Natural killer cell (primary cell): ENCODE measurements at regions not wholly inside any gene's neighbourhood (a gene's known extent, or its start where the extent isn't known, plus 50 kb on each side); places are given as distances from the start of the nearest gene placed in this dataset.
"Not testable (repeated sequence)": the region's sequence is repeated elsewhere in the genome, so short reads cannot be mapped to it uniquely, and the experiment has no call there.

Experiments used
- ATAC-seq, 3 donors: fragments of 150-1000 bp in 2 of 3; fragments of 200-7000 bp in 1 of 3; cut with Tn5 transposase; 1 replicate in 1 of 3; 2 replicates in 2 of 3; pipeline ENCODE4 v1.10.0; 2021; ENCODE audit warnings: mild to moderate bottlenecking in 2 of 3, moderate library complexity in 2 of 3
- DNase-seq, 2 donors: peaks; one replicate each; pipeline versions ENCODE4 v3.0.0 to v3.0.0-alpha.2; 2013 to 2021; ENCODE audit warnings: mixed read lengths in 1 of 2
- H3K27ac ChIP-seq: one replicate; pipeline ENCODE4 v1.5.1; 2013; ENCODE audit warnings: mild to moderate bottlenecking, low read length
- H3K27me3 ChIP-seq: one replicate; pipeline ENCODE4 v1.6.1; 2013; ENCODE audit warnings: low read length; ENCODE audit not compliant: control insufficient read depth, insufficient read depth
- H3K36me3 ChIP-seq: one replicate; pipeline ENCODE4 v1.6.1; 2013; ENCODE audit warnings: low read length; ENCODE audit not compliant: control insufficient read depth, insufficient read depth
- H3K4me1 ChIP-seq: one replicate; pipeline ENCODE4 v1.6.1; 2013; ENCODE audit warnings: low read length; ENCODE audit not compliant: control insufficient read depth, insufficient read depth
- H3K4me3 ChIP-seq: one replicate; pipeline ENCODE4 v1.5.1; 2013; ENCODE audit warnings: low read length
- H3K9me3 ChIP-seq: one replicate; pipeline ENCODE4 v1.6.1; 2013; ENCODE audit warnings: low read length; ENCODE audit not compliant: control insufficient read depth, insufficient read depth
- H3K27ac Mint-ChIP-seq, 2 donors: one replicate each; pipeline ENCODE4 v1.8.0; 2022; ENCODE audit warnings: mild to moderate bottlenecking in 2 of 2, mixed read lengths in 2 of 2, moderate library complexity in 1 of 2
- H3K27me3 Mint-ChIP-seq, 2 donors: one replicate each; pipeline ENCODE4 v1.8.0; 2022; ENCODE audit warnings: low read depth in 2 of 2, mixed read lengths in 2 of 2
- H3K36me3 Mint-ChIP-seq: one replicate; pipeline ENCODE4 v1.8.0; 2022; ENCODE audit warnings: mixed read lengths
- H3K4me1 Mint-ChIP-seq, 2 donors: one replicate each; pipeline ENCODE4 v1.8.0; 2022; ENCODE audit warnings: mixed read lengths in 2 of 2
- H3K4me3 Mint-ChIP-seq: one replicate; pipeline ENCODE4 v1.8.0; 2022; ENCODE audit warnings: mild to moderate bottlenecking, moderate library complexity, mixed read lengths
- H3K9me3 Mint-ChIP-seq, 2 donors: one replicate each; pipeline ENCODE4 v1.8.0; 2022; ENCODE audit warnings: mixed read lengths in 2 of 2
- CTCF ChIP-seq: fragments of 200-600 bp; IDR thresholded peaks from one replicate; pipeline ENCODE4 v1.8.0; 2022; ENCODE audit warnings: antibody characterized with exemption
- WGBS: methylation state at CpG from one replicate; pipeline ENCODE4 v1.1.7; 2013; ENCODE audit warnings: missing lambda C conversion rate; ENCODE audit not compliant: insufficient coverage; 5-methylcytosine and 5-hydroxymethylcytosine counted together
- intact Hi-C: fragments of 100-400 bp; cut with micrococcal nuclease; formaldehyde crosslinking; loops from one replicate; pipeline ENCODE4 v1.14.2; 2022

DNA sequence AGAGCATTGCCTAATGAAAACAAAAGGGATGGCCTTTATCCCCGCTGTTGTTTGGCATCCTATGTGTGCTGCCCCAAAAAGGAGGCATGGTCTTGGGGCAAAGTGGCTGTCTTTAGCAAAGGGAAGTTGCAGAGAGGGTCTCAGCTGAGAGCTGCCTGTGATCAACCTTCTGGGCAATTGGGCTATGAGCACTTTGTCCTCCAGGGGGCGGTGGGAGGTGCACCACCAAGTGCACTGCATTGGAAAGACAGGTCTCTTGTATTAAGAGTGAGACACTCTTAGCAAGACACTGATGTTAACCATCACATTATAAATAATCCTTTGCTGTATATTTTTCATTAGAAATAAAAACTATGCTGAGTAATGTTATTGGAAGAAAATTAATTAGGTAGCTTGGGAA lies 314.8 kb downstream of the POM121L12 start:
- intact Hi-C loops = no loop called here
- Mint-ChIP-seq H3K4me3 (no peak overlapping the region), H3K27me3 (no peaks in the 10 kb centered on the region), H3K27ac (no peak overlapping the region), H3K36me3 (peaks cover 15% of the 10 kb centered on the region), H3K9me3 (peaks cover 15 to 21% of the 10 kb centered on the region in 2 donors), H3K4me1 (no peaks in the 10 kb centered on the region)
- Histone ChIP-seq H3K9me3 (peaks cover 4% of the 10 kb centered on the region), H3K36me3 (no peaks in the 10 kb centered on the region), H3K4me3 (no peak overlapping the region), H3K27me3 (no peaks in the 10 kb centered on the region), H3K4me1 (no peaks in the 10 kb centered on the region), H3K27ac (no peak overlapping the region)
- DNase-seq (no peak), ATAC-seq (no peak)
- no peak for TF ChIP-seq CTCF
- 9% methylated on average over 2 of the region's 2 CpGs for WGBS

GRCh38 chr7:53351681-53352080 lies 316.2 kb downstream of the POM121L12 start:
- intact Hi-C loops = no loop called here
- peaks cover 15 to 26% of the 10 kb centered on the region in 2 donors for H3K9me3 Mint-ChIP-seq
- no peak for TF ChIP-seq CTCF
- no peaks in the 10 kb centered on the region for H3K4me1 Mint-ChIP-seq
- H3K4me3 ChIP-seq = no peak overlapping the region
- peaks cover 4% of the 10 kb centered on the region for H3K9me3 ChIP-seq
- H3K27me3 ChIP-seq = no peaks in the 10 kb centered on the region
- H3K36me3 Mint-ChIP-seq = peaks cover 15% of the 10 kb centered on the region
- no peak overlapping the region for H3K27ac ChIP-seq
- H3K27ac Mint-ChIP-seq = no peak overlapping the region
- WGBS = 84% methylated on average over 2 of the region's 2 CpGs
- no peak overlapping the region for H3K4me3 Mint-ChIP-seq
- no peak for DNase-seq
- no peak for ATAC-seq
- H3K27me3 Mint-ChIP-seq = no peaks in the 10 kb centered on the region
- H3K36me3 ChIP-seq = no peaks in the 10 kb centered on the region
- no peaks in the 10 kb centered on the region for H3K4me1 ChIP-seq

- H3K27ac Mint-ChIP-seq = no peak overlapping the region
- H3K27ac ChIP-seq = no peak overlapping the region
- intact Hi-C loops = no loop called here
- 86% methylated on average over 2 of the region's 2 CpGs for WGBS
- H3K4me3 ChIP-seq = no peak overlapping the region
- H3K27me3 ChIP-seq = no peaks in the 10 kb centered on the region
- H3K9me3 Mint-ChIP-seq = peaks cover 13 to 36% of the 10 kb centered on the region in 2 donors
- H3K36me3 Mint-ChIP-seq = peaks cover 10% of the 10 kb centered on the region
- no peaks in the 10 kb centered on the region for H3K27me3 Mint-ChIP-seq
- TF ChIP-seq CTCF = no peak
- H3K4me3 Mint-ChIP-seq = no peak overlapping the region
- DNase-seq (no peak), ATAC-seq (no peak)
- no peaks in the 10 kb centered on the region for H3K4me1 ChIP-seq
- H3K4me1 Mint-ChIP-seq = no peaks in the 10 kb centered on the region
- peaks cover 3% of the 10 kb centered on the region for H3K9me3 ChIP-seq
- no peaks in the 10 kb centered on the region for H3K36me3 ChIP-seq
Measured at GRCh38 chr7:53358269-53358668, 322.8 kb downstream of the POM121L12 start.

GRCh38 chr7:53383131-53383530 lies 347.7 kb downstream of the POM121L12 start:
- 92% methylated on average over 3 of the region's 3 CpGs for WGBS
- DNase-seq (no peak), ATAC-seq (no peak)
- H3K4me3 ChIP-seq = no peak overlapping the region
- no peaks in the 10 kb centered on the region for H3K4me1 ChIP-seq
- no peak for TF ChIP-seq CTCF
- Mint-ChIP-seq H3K4me3 (no peak overlapping the region), H3K27me3 (no peaks in the 10 kb centered on the region), H3K36me3 (peaks cover 7% of the 10 kb centered on the region), H3K27ac (no peak overlapping the region), H3K9me3 (peaks cover 9 to 15% of the 10 kb centered on the region in 2 donors), H3K4me1 (no peaks in the 10 kb centered on the region)
- H3K36me3 ChIP-seq = no peaks in the 10 kb centered on the region
- H3K27ac ChIP-seq = no peak overlapping the region
- H3K27me3 ChIP-seq = no peaks in the 10 kb centered on the region
- peaks cover 34% of the 10 kb centered on the region for H3K9me3 ChIP-seq
- intact Hi-C loops = no loop called here

DNA sequence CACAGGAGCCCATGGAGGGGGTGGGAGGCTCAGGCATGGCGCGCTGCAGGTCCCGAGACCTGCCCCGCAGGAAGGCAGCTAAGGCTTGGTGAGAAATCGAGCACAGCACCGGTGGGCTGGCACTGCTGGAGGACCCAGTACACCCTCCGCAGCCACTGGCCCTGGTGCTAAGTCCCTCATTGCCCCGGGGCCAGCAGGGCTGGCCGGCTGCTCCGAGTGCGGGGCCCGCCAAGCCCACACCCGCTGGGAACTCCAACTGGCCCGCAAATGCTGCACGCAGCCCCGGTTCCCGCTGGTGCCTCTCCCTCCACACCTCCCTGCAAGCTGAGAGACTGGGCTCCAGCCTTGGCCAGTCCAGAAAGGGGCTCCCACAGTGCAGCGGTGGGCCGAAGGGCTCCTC lies 349.8 kb downstream of the POM121L12 start:
- WGBS = 91% methylated on average over 19 of the region's 19 CpGs
- H3K27ac ChIP-seq, H3K4me1 ChIP-seq, H3K27ac Mint-ChIP-seq, H3K4me3 Mint-ChIP-seq, H3K27me3 Mint-ChIP-seq, DNase-seq, ATAC-seq, H3K27me3 ChIP-seq, H3K4me3 ChIP-seq, intact Hi-C loops, H3K36me3 Mint-ChIP-seq, H3K4me1 Mint-ChIP-seq, H3K36me3 ChIP-seq: not testable (repeated sequence)
- H3K9me3 ChIP-seq = peaks cover 24% of the 10 kb centered on the region
- peaks cover 12 to 18% of the 10 kb centered on the region in 2 donors for H3K9me3 Mint-ChIP-seq
